Fibroblast of lung (primary cell): ENCODE measurements at regions not wholly inside any gene's neighbourhood (a gene's known extent, or its start where the extent isn't known, plus 50 kb on each side); places are given as distances from the start of the nearest gene placed in this dataset.
A peak's percentile ranks its signal among the peaks of the same experiment; 100 is the strongest.

Experiments
- DNase-seq, 2 donors: peaks; one replicate each; pipeline versions ENCODE4 v3.0.0 to v3.0.0-alpha.2; 2010; ENCODE audit warnings: low read depth in 2 of 2
- H2AFZ ChIP-seq: 2 replicates; pipeline ENCODE4 v1.5.1; 2012; ENCODE audit warnings: low read length, control low read depth, inconsistent platforms
- H3K27ac ChIP-seq: 2 replicates; pipeline ENCODE4 v1.5.1; 2011; ENCODE audit warnings: low read length, control low read depth; ENCODE audit not compliant: insufficient read depth
- H3K27me3 ChIP-seq: 2 replicates; pipeline ENCODE4 v1.5.1; 2011; ENCODE audit warnings: mild to moderate bottlenecking, low read length; ENCODE audit not compliant: control insufficient read depth, insufficient read depth
- H3K36me3 ChIP-seq: 2 replicates; pipeline ENCODE4 v1.5.1; 2011; ENCODE audit warnings: low read length; ENCODE audit not compliant: control insufficient read depth, insufficient read depth
- H3K4me1 ChIP-seq: 2 replicates; pipeline ENCODE4 v1.5.1; 2011; ENCODE audit warnings: low read length; ENCODE audit not compliant: control insufficient read depth, insufficient read depth; ENCODE audit errors: extremely low read depth
- H3K4me2 ChIP-seq: 2 replicates; pipeline ENCODE4 v1.5.1; 2011; ENCODE audit warnings: low read length, control low read depth; ENCODE audit not compliant: insufficient read depth; ENCODE audit errors: extremely low read depth
- H3K4me3 ChIP-seq, 4 experiments: fragments of 200-600 bp in 1 of 4; sonication (generic) in 1 of 4; replicated peaks in 1 of 4; 2 replicates each; pipeline ENCODE4 v1.5.1; 2011 to 2016; ENCODE audit warnings: low read length in 4 of 4, low read depth in 3 of 4, mild to moderate bottlenecking in 3 of 4, control low read depth in 2 of 4, inconsistent platforms in 1 of 4, mixed read lengths in 1 of 4; ENCODE audit not compliant: insufficient read depth in 1 of 4; ENCODE audit errors: control extremely low read depth in 1 of 4
- H3K79me2 ChIP-seq: 2 replicates; pipeline ENCODE4 v1.5.1; 2012; ENCODE audit warnings: mild to moderate bottlenecking, low read length, inconsistent platforms; ENCODE audit not compliant: control insufficient read depth, insufficient read depth
- H3K9ac ChIP-seq: 2 replicates; pipeline ENCODE4 v1.5.1; 2011; ENCODE audit warnings: mild to moderate bottlenecking, low read length, control low read depth; ENCODE audit not compliant: insufficient read depth
- H3K9me3 ChIP-seq: 2 replicates; pipeline ENCODE4 v1.5.1; 2012; ENCODE audit warnings: low read depth, low read length; ENCODE audit not compliant: control insufficient read depth, insufficient read depth
- H4K20me1 ChIP-seq: 2 replicates; pipeline ENCODE4 v1.5.1; 2011; ENCODE audit warnings: low read length; ENCODE audit not compliant: control insufficient read depth, insufficient read depth; ENCODE audit errors: extremely low read depth
- CTCF ChIP-seq, 2 donors: IDR thresholded peaks in 1 of 2; conservative IDR thresholded peaks in 1 of 2; 1 replicate in 1 of 2; 2 replicates in 1 of 2; pipeline ENCODE4 v1.5.1; 2011 to 2012; ENCODE audit warnings: low read length in 2 of 2, control low read depth in 1 of 2, inconsistent platforms in 1 of 2, low read depth in 1 of 2, mild to moderate bottlenecking in 1 of 2
- EZH2 ChIP-seq: IDR thresholded peaks from 2 replicates; pipeline ENCODE4 v1.5.1; 2012; ENCODE audit warnings: low read length, control low read depth, mild to moderate bottlenecking; ENCODE audit errors: missing control alignments

- no peak overlapping the region for H2AFZ ChIP-seq
- no peak for TF ChIP-seq EZH2
- TF ChIP-seq CTCF (conservative IDR thresholded peaks at IDR 0.05 in 1 of 2, IDR thresholded peaks at IDR 0.05 in 1 of 2; ENCODE audit: low read depth in 1 of 2, low read length in 2 of 2) = no peak
- H3K27me3 ChIP-seq = no peaks in the 10 kb centered on the region
- peak in 1 of 2 donors; percentile 19 for DNase-seq
- no peaks in the 10 kb centered on the region for H3K79me2 ChIP-seq
- H3K9me3 ChIP-seq = no peaks in the 10 kb centered on the region
- H3K36me3 ChIP-seq = no peaks in the 10 kb centered on the region
- peaks cover 2% of the 10 kb centered on the region for H3K4me1 ChIP-seq
- no peaks in the 10 kb centered on the region for H4K20me1 ChIP-seq
- no peak overlapping the region for H3K4me2 ChIP-seq
- H3K4me3 ChIP-seq = no peak overlapping the region
- no peak overlapping the region for H3K27ac ChIP-seq
- H3K9ac ChIP-seq = no peak overlapping the region
Measured at GRCh38 chr5:58040846-58041245, 419.0 kb downstream of the PLK2 start.

- peaks cover 2% of the 10 kb centered on the region for H3K4me1 ChIP-seq
- TF ChIP-seq EZH2 = no peak
- TF ChIP-seq CTCF (conservative IDR thresholded peaks at IDR 0.05 in 1 of 2, IDR thresholded peaks at IDR 0.05 in 1 of 2; ENCODE audit: low read depth in 1 of 2, low read length in 2 of 2) = no peak
- no peaks in the 10 kb centered on the region for H4K20me1 ChIP-seq
- H3K27ac ChIP-seq = no peak overlapping the region
- H3K9ac ChIP-seq = no peak overlapping the region
- H3K9me3 ChIP-seq = no peaks in the 10 kb centered on the region
- no peaks in the 10 kb centered on the region for H3K79me2 ChIP-seq
- no peaks in the 10 kb centered on the region for H3K36me3 ChIP-seq
- H3K4me3 ChIP-seq = no peak overlapping the region
- no peak overlapping the region for H2AFZ ChIP-seq
- no peaks in the 10 kb centered on the region for H3K27me3 ChIP-seq
- no peak for DNase-seq
- H3K4me2 ChIP-seq = no peak overlapping the region
Measured at GRCh38 chr5:58040044-58040443, 419.8 kb downstream of the PLK2 start.

GRCh38 chr5:58037899-58038298 lies 422.0 kb downstream of the PLK2 start:
- no peak for DNase-seq
- no peaks in the 10 kb centered on the region for H3K27me3 ChIP-seq
- H3K4me1 ChIP-seq = peaks cover 2% of the 10 kb centered on the region
- no peaks in the 10 kb centered on the region for H4K20me1 ChIP-seq
- H3K79me2 ChIP-seq = no peaks in the 10 kb centered on the region
- no peak overlapping the region for H3K4me3 ChIP-seq
- no peak overlapping the region for H3K4me2 ChIP-seq
- H3K9me3 ChIP-seq = no peaks in the 10 kb centered on the region
- no peak for TF ChIP-seq CTCF (conservative IDR thresholded peaks at IDR 0.05 in 1 of 2, IDR thresholded peaks at IDR 0.05 in 1 of 2; ENCODE audit: low read depth in 1 of 2, low read length in 2 of 2)
- no peak for TF ChIP-seq EZH2
- no peak overlapping the region for H3K27ac ChIP-seq
- no peak overlapping the region for H3K9ac ChIP-seq
- no peaks in the 10 kb centered on the region for H3K36me3 ChIP-seq
- H2AFZ ChIP-seq = no peak overlapping the region
